ENCODE measurements at regions not wholly inside any gene's neighbourhood (a gene's known extent, or its start where the extent isn't known, plus 50 kb on each side); places are given as distances from the start of the nearest gene placed in this dataset.

DNA sequence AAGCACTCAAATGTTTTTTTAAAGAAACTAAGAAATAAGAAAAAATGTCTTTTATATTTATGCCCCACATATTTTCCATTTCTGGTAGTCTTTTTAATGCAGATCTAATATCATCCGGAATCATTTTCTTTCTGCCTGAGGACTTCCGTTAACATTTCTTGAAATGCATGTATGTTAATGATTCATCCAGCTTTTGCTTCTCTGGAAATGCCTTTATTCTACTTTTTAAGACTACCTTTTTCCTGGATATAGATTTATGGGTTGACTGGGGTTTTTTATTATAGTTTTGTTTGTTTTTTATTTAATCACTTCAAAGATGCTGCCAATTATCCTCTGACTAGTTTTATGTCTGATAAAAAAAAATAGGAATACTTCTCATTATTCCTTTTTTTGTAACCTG lies 57.1 kb upstream of the LDLRAD3 start:
- no peak for TF ChIP-seq CTCF (conservative IDR thresholded peaks at IDR 0.05; ENCODE audit: low read depth, low read length)
- H3K4me3 ChIP-seq (ENCODE audit: low read depth, low read length), result no peak overlapping the region
- DNase-seq (ENCODE audit: low read depth), result no peak

GRCh38 chr11:35887737-35888136 lies 56.1 kb upstream of the LDLRAD3 start:
- no peak overlapping the region for H3K4me3 ChIP-seq (ENCODE audit: low read depth, low read length)
- DNase-seq (ENCODE audit: low read depth), result no peak
- TF ChIP-seq CTCF (conservative IDR thresholded peaks at IDR 0.05; ENCODE audit: low read depth, low read length), result no peak

GRCh38 chr11:35888961-35889360 lies 54.9 kb upstream of the LDLRAD3 start:
- DNase-seq (ENCODE audit: low read depth), result no peak

GRCh38 chr11:35891096-35891495 lies 52.8 kb upstream of the LDLRAD3 start:
- no peak for DNase-seq (ENCODE audit: low read depth)
- no peak overlapping the region for H3K4me3 ChIP-seq (ENCODE audit: low read depth, low read length)
- no peak for TF ChIP-seq CTCF (conservative IDR thresholded peaks at IDR 0.05; ENCODE audit: low read depth, low read length)

More at GRCh38 chr11:35888961-35889360, 54.9 kb upstream of the LDLRAD3 start:
- TF ChIP-seq CTCF (conservative IDR thresholded peaks at IDR 0.05; ENCODE audit: low read depth, low read length), result no peak
- H3K4me3 ChIP-seq (ENCODE audit: low read depth, low read length), result no peak overlapping the region

GRCh38 chr11:35892166-35892565 lies 51.7 kb upstream of the LDLRAD3 start:
- H3K4me3 ChIP-seq (ENCODE audit: low read depth, low read length), result no peak overlapping the region
- no peak for TF ChIP-seq CTCF (conservative IDR thresholded peaks at IDR 0.05; ENCODE audit: low read depth, low read length)
- no peak for DNase-seq (ENCODE audit: low read depth)

- DNase-seq (ENCODE audit: low read depth), result peak; percentile 21
- no peak overlapping the region for H3K4me3 ChIP-seq (ENCODE audit: low read depth, low read length)
- no peak for TF ChIP-seq CTCF (conservative IDR thresholded peaks at IDR 0.05; ENCODE audit: low read depth, low read length)
Measured at GRCh38 chr11:35893796-35894475, 49.9 kb upstream of the LDLRAD3 start.
